PC-9 (cell line): ENCODE measurements at regions not wholly inside any gene's neighbourhood (a gene's known extent, or its start where the extent isn't known, plus 50 kb on each side); places are given as distances from the start of the nearest gene placed in this dataset.

Experiments
- BruUV-seq: library from RNA; stranded (reverse); fragments of 400-500 nt; replicated peaks from 2 replicates; lab custom pipeline; 2021; lab: Mats Ljungman, UMichigan
- CTCF ChIA-PET: fragments of 300-600 bp; sonication (Branson Sonifier 250); formaldehyde crosslinking; loops from one replicate; lab custom pipeline; 2022; ENCODE audit warnings: antibody characterized with exemption; lab: Charles Lee
- POLR2A ChIA-PET: fragments of 300-600 bp; sonication (Branson Sonifier 250); formaldehyde crosslinking; loops from one replicate; lab custom pipeline; 2022; ENCODE audit warnings: antibody characterized with exemption; ENCODE audit not compliant: unreplicated experiment; lab: Charles Lee
- DNase-seq, 2 experiments: peaks; one replicate each; pipeline versions ENCODE4 v3.0.0 to v3.0.0-alpha.2; 2015 to 2022; ENCODE audit warnings: mixed read lengths in 1 of 2
- H2AFZ ChIP-seq: fragments of 200-600 bp; sonication (generic); 2 replicates; pipeline ENCODE4 v1.8.1; 2017; ENCODE audit warnings: antibody characterized with exemption
- H3F3A ChIP-seq: fragments of 200-600 bp; sonication (generic); 2 replicates; pipeline ENCODE4 v1.8.1; 2017; ENCODE audit warnings: antibody characterized with exemption, mild to moderate bottlenecking, low read depth; ENCODE audit not compliant: insufficient read depth
- H3K27ac ChIP-seq: fragments of 200-600 bp; sonication (generic); 2 replicates; pipeline ENCODE4 v1.6.1; 2016; ENCODE audit warnings: mixed run types
- H3K27me3 ChIP-seq: fragments of 200-600 bp; sonication (generic); 2 replicates; pipeline ENCODE4 v1.6.1; 2016; ENCODE audit warnings: low read depth, mixed run types; ENCODE audit not compliant: insufficient read depth
- H3K36me3 ChIP-seq: fragments of 200-600 bp; sonication (generic); 2 replicates; pipeline ENCODE4 v1.6.1; 2016; ENCODE audit warnings: low read depth, mixed run types
- H3K4me1 ChIP-seq: fragments of 200-600 bp; sonication (generic); replicated peaks from 2 replicates; pipeline ENCODE4 v1.6.1; 2016; ENCODE audit warnings: mixed run types; ENCODE audit not compliant: insufficient read depth
- H3K4me2 ChIP-seq: fragments of 200-600 bp; sonication (generic); 2 replicates; pipeline ENCODE4 v1.6.1; 2017; ENCODE audit warnings: mixed run types
- H3K4me3 ChIP-seq: fragments of 200-600 bp; sonication (generic); 2 replicates; pipeline ENCODE4 v1.6.1; 2016; ENCODE audit warnings: mixed run types
- H3K79me2 ChIP-seq: fragments of 200-600 bp; sonication (generic); 2 replicates; pipeline ENCODE4 v1.6.1; 2017; ENCODE audit warnings: low read depth, mixed run types
- H3K9me2 ChIP-seq: fragments of 200-600 bp; sonication (generic); 2 replicates; pipeline ENCODE4 v1.8.1; 2017; ENCODE audit warnings: mild to moderate bottlenecking; ENCODE audit not compliant: insufficient read depth
- H3K9me3 ChIP-seq: fragments of 200-600 bp; sonication (generic); 2 replicates; pipeline ENCODE4 v1.8.1; 2016; ENCODE audit warnings: low read depth; ENCODE audit not compliant: insufficient read depth
- H4K20me1 ChIP-seq: fragments of 200-600 bp; sonication (generic); 2 replicates; pipeline ENCODE4 v1.8.1; 2017; ENCODE audit not compliant: insufficient read depth
- CTCF ChIP-seq: fragments of 200-600 bp; sonication (generic); conservative IDR thresholded peaks from 2 replicates; pipeline ENCODE4 v1.6.1; 2017; ENCODE audit warnings: mixed run types, antibody characterized with exemption, mild to moderate bottlenecking, moderate library complexity
- EZH2 ChIP-seq: fragments of 200-600 bp; sonication (generic); IDR thresholded peaks from 2 replicates; pipeline ENCODE4 v1.8.0; 2017; ENCODE audit warnings: antibody characterized with exemption, low read depth
- intact Hi-C: fragments of 100-400 bp; cut with micrococcal nuclease; formaldehyde crosslinking; loops from one replicate; pipeline ENCODE4 v1.10.0; 2022; ENCODE audit not compliant: unreplicated experiment

- Histone ChIP-seq H3K9me2 (no peaks in the 10 kb centered on the region), H3K36me3 (no peaks in the 10 kb centered on the region), H4K20me1 (no peaks in the 10 kb centered on the region), H3K4me3 (no peak overlapping the region), H3K4me2 (no peak overlapping the region), H3F3A (no peaks in the 10 kb centered on the region), H2AFZ (no peak overlapping the region), H3K4me1 (no peaks in the 10 kb centered on the region), H3K79me2 (no peaks in the 10 kb centered on the region), H3K9me3 (no peaks in the 10 kb centered on the region), H3K27ac (no peak overlapping the region), H3K27me3 (peaks cover 77% of the 10 kb centered on the region)
- POLR2A ChIA-PET = no interaction called here
- DNase-seq = no peak
- intact Hi-C loops = no loop called here
- no peak for TF ChIP-seq CTCF
- no peak for TF ChIP-seq EZH2
- CTCF ChIA-PET = no interaction called here
- no TSS peak for BruUV-seq
Measured at GRCh38 chr18:78411539-78411938, 568.1 kb upstream of the SALL3 start.

GRCh38 chr18:78414302-78414701 lies 565.3 kb upstream of the SALL3 start:
- no peak overlapping the region for H2AFZ ChIP-seq
- no peak overlapping the region for H3K4me2 ChIP-seq
- no peaks in the 10 kb centered on the region for H3K4me1 ChIP-seq
- H3K4me3 ChIP-seq = no peak overlapping the region
- H3F3A ChIP-seq = no peaks in the 10 kb centered on the region
- no peaks in the 10 kb centered on the region for H4K20me1 ChIP-seq
- BruUV-seq = no TSS peak
- no peaks in the 10 kb centered on the region for H3K79me2 ChIP-seq
- H3K36me3 ChIP-seq = no peaks in the 10 kb centered on the region
- H3K27ac ChIP-seq = no peak overlapping the region
- CTCF ChIA-PET = no interaction called here
- H3K9me2 ChIP-seq = no peaks in the 10 kb centered on the region
- intact Hi-C loops = no loop called here
- POLR2A ChIA-PET = no interaction called here
- no peaks in the 10 kb centered on the region for H3K9me3 ChIP-seq
- TF ChIP-seq CTCF = no peak
- TF ChIP-seq EZH2 = no peak
- DNase-seq = no peak
- peaks cover 73% of the 10 kb centered on the region for H3K27me3 ChIP-seq

- H3K9me3 ChIP-seq = no peaks in the 10 kb centered on the region
- intact Hi-C loops = no loop called here
- TF ChIP-seq EZH2 (no peak), CTCF (no peak)
- no peaks in the 10 kb centered on the region for H3K4me1 ChIP-seq
- H3K36me3 ChIP-seq = no peaks in the 10 kb centered on the region
- POLR2A ChIA-PET = no interaction called here
- no peak overlapping the region for H2AFZ ChIP-seq
- no peak overlapping the region for H3K4me2 ChIP-seq
- no TSS peak for BruUV-seq
- no peak overlapping the region for H3K4me3 ChIP-seq
- H3K9me2 ChIP-seq = no peaks in the 10 kb centered on the region
- CTCF ChIA-PET = no interaction called here
- no peak overlapping the region for H3K27ac ChIP-seq
- DNase-seq = no peak
- H3F3A ChIP-seq = no peaks in the 10 kb centered on the region
- H4K20me1 ChIP-seq = no peaks in the 10 kb centered on the region
- H3K79me2 ChIP-seq = no peaks in the 10 kb centered on the region
- H3K27me3 ChIP-seq = peaks cover 71% of the 10 kb centered on the region
Measured at GRCh38 chr18:78416853-78417252, 562.8 kb upstream of the SALL3 start.
